HG03571 (cell line): ENCODE measurements at regions not wholly inside any gene's neighbourhood (a gene's known extent, or its start where the extent isn't known, plus 50 kb on each side); places are given as distances from the start of the nearest gene placed in this dataset.
"Not testable (repeated sequence)": the region's sequence is repeated elsewhere in the genome, so short reads cannot be mapped to it uniquely, and the experiment has no call there.

Source experiments
- ATAC-seq: cut with Tn5 transposase; IDR thresholded peaks from one replicate; pipeline ENCODE4 v1.9.1; 2021; ENCODE audit not compliant: unreplicated experiment

GRCh38 chr12:78571953-78572352 lies 292.6 kb upstream of the SYT1 start:
- no peak for ATAC-seq

- not testable (repeated sequence) for ATAC-seq
Observed at GRCh38 chr12:78575208-78575607, 289.4 kb upstream of the SYT1 start.

GRCh38 chr12:78579846-78580245 lies 284.7 kb upstream of the SYT1 start:
- ATAC-seq = no peak

- no peak for ATAC-seq
Observed at GRCh38 chr12:78580296-78580695, 284.3 kb upstream of the SYT1 start.

GRCh38 chr12:78584695-78585094 lies 279.9 kb upstream of the SYT1 start:
- no peak for ATAC-seq

GRCh38 chr12:78585132-78585531 lies 279.4 kb upstream of the SYT1 start:
- no peak for ATAC-seq

- ATAC-seq = no peak
Observed at GRCh38 chr12:78586790-78587189, 277.8 kb upstream of the SYT1 start.

- ATAC-seq = no peak
Observed at GRCh38 chr12:78599366-78599765, 265.2 kb upstream of the SYT1 start.

GRCh38 chr12:78600541-78600940 lies 264.0 kb upstream of the SYT1 start:
- no peak for ATAC-seq

GRCh38 chr12:78611504-78611903 lies 253.1 kb upstream of the SYT1 start:
- no peak for ATAC-seq

GRCh38 chr12:78612190-78612589 lies 252.4 kb upstream of the SYT1 start:
- no peak for ATAC-seq

- no peak for ATAC-seq
Observed at GRCh38 chr12:78617683-78618082, 246.9 kb upstream of the SYT1 start.

- no peak for ATAC-seq
Observed at GRCh38 chr12:78622529-78623195, 241.9 kb upstream of the SYT1 start.

GRCh38 chr12:78628491-78629100 lies 236.0 kb upstream of the SYT1 start:
- no peak for ATAC-seq

GRCh38 chr12:78636231-78636855 lies 228.2 kb upstream of the SYT1 start:
- ATAC-seq = no peak

- no peak for ATAC-seq
Observed at GRCh38 chr12:78641837-78642423, 222.6 kb upstream of the SYT1 start.

GRCh38 chr12:78645956-78646355 lies 218.6 kb upstream of the SYT1 start:
- ATAC-seq = no peak

- no peak for ATAC-seq
Observed at GRCh38 chr12:78651755-78652154, 212.8 kb upstream of the SYT1 start.

GRCh38 chr12:78666584-78666983 lies 198.0 kb upstream of the SYT1 start:
- ATAC-seq = no peak

GRCh38 chr12:78671295-78671694 lies 193.3 kb upstream of the SYT1 start:
- no peak for ATAC-seq

GRCh38 chr12:78672033-78672432 lies 192.5 kb upstream of the SYT1 start:
- no peak for ATAC-seq
